ENCODE measurements at regions not wholly inside any gene's neighbourhood (a gene's known extent, or its start where the extent isn't known, plus 50 kb on each side); places are given as distances from the start of the nearest gene placed in this dataset.

- TF ChIP-seq EP300 (IDR thresholded peaks at IDR 0.05), result no peak
- TF ChIP-seq, protein P1, sequence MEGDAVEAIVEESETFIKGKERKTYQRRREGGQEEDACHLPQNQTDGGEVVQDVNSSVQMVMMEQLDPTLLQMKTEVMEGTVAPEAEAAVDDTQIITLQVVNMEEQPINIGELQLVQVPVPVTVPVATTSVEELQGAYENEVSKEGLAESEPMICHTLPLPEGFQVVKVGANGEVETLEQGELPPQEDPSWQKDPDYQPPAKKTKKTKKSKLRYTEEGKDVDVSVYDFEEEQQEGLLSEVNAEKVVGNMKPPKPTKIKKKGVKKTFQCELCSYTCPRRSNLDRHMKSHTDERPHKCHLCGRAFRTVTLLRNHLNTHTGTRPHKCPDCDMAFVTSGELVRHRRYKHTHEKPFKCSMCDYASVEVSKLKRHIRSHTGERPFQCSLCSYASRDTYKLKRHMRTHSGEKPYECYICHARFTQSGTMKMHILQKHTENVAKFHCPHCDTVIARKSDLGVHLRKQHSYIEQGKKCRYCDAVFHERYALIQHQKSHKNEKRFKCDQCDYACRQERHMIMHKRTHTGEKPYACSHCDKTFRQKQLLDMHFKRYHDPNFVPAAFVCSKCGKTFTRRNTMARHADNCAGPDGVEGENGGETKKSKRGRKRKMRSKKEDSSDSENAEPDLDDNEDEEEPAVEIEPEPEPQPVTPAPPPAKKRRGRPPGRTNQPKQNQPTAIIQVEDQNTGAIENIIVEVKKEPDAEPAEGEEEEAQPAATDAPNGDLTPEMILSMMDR (IDR thresholded peaks at IDR 0.05), result no peak
- TF ChIP-seq POLR2A (IDR thresholded peaks at IDR 0.05), result no peak
These were observed 148.2 kb upstream of the ITGA4 start for GRCh38 chr2:181308766-181309515.
